ENCODE measurements at regions not wholly inside any gene's neighbourhood (a gene's known extent, or its start where the extent isn't known, plus 50 kb on each side); places are given as distances from the start of the nearest gene placed in this dataset.

DNA sequence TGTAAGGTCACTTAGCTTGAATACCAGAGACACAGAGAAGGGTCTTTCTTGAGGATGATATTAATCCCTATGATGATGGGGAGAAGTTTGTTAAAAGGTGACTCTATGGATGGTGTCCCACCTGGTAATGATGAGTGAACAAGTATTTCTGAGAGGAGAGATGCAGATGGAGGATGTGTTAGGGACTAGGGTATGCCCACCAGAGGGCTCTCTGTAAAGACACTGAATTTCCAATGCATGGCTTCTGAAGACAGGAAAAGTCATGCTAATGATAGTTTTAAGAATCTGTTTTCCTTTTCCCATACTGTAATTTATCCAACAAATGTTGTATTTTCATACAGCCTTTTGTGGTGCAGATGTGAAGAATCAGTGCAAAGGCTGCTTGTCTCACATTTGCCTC, 1250.9 kb upstream of the CELF2 start:
- Histone ChIP-seq H3K4me3 (no peak overlapping the region), H3K9me3 (no peaks in the 10 kb centered on the region), H3K27ac (no peak overlapping the region), H3K4me1 (no peaks in the 10 kb centered on the region), H3K27me3 (no peaks in the 10 kb centered on the region), H3K36me3 (no peaks in the 10 kb centered on the region)
- intact Hi-C loops (cut with DNase I), result no loop called here
- DNase-seq, result no peak
- TF ChIP-seq, protein P1, sequence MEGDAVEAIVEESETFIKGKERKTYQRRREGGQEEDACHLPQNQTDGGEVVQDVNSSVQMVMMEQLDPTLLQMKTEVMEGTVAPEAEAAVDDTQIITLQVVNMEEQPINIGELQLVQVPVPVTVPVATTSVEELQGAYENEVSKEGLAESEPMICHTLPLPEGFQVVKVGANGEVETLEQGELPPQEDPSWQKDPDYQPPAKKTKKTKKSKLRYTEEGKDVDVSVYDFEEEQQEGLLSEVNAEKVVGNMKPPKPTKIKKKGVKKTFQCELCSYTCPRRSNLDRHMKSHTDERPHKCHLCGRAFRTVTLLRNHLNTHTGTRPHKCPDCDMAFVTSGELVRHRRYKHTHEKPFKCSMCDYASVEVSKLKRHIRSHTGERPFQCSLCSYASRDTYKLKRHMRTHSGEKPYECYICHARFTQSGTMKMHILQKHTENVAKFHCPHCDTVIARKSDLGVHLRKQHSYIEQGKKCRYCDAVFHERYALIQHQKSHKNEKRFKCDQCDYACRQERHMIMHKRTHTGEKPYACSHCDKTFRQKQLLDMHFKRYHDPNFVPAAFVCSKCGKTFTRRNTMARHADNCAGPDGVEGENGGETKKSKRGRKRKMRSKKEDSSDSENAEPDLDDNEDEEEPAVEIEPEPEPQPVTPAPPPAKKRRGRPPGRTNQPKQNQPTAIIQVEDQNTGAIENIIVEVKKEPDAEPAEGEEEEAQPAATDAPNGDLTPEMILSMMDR (IDR thresholded peaks at IDR 0.05), result no peak
- no peak for TF ChIP-seq POLR2A (IDR thresholded peaks at IDR 0.05)

DNA sequence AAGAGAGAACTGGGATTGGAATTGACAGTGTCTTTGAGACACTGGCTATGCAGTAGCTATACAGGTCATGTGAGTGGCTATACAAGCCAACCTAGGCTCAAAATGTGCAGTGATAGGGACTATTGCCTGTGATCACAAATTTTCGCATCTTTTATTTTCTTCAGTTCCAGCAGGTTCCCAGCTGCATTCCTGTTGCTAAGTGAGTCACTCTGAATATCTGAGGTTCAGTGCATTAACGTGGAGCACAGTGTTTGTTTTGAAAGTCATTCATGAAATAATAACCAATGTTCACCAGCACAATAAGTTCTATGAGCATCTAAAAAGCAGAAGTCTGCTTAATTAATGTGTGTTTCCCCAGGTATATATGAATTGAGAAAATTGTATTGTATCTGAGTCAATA, 1236.0 kb upstream of the CELF2 start:
- WGBS, 2 donors, result 41 to 62% methylated on average over 2 of the region's 2 CpGs
- H3K36me3 ChIP-seq, result no peaks in the 10 kb centered on the region
- intact Hi-C loops (cut with DNase I), result no loop called here
- no peak for TF ChIP-seq POLR2A (IDR thresholded peaks at IDR 0.05)
- TF ChIP-seq, protein P1 (IDR thresholded peaks at IDR 0.05), result no peak
- no peak for DNase-seq
- no peaks in the 10 kb centered on the region for H3K27me3 ChIP-seq
- no peak overlapping the region for H3K4me3 ChIP-seq
- no peak overlapping the region for H3K27ac ChIP-seq
- no peaks in the 10 kb centered on the region for H3K9me3 ChIP-seq
- H3K4me1 ChIP-seq, result no peaks in the 10 kb centered on the region

DNA sequence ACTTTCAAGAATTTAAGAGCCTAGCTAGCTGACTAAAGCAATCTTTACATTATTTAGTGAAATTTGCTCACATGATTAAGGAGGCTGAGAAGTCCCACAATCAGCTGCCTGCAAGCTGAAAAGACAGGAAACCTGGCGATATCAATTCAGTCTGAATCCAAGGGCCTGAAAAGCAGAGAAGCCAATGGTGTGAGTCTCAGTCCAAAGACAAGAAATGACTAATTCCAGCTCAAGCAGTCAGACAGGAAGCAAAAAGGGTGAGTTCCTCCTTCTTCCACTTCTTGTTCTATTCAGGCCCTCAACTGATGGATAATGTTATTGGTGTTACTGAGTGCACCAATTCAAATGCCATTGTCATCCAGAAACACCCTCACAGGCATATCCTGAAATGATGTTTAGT, 1231.6 kb upstream of the CELF2 start:
- WGBS, 2 donors, result 56 to 75% methylated on average over 1 of the region's 1 CpG
- no peaks in the 10 kb centered on the region for H3K4me1 ChIP-seq
- H3K9me3 ChIP-seq, result no peaks in the 10 kb centered on the region
- no peak overlapping the region for H3K27ac ChIP-seq
- intact Hi-C loops (cut with DNase I), result no loop called here
- H3K4me3 ChIP-seq, result no peak overlapping the region
- DNase-seq, result no peak
- H3K36me3 ChIP-seq, result no peaks in the 10 kb centered on the region
- H3K27me3 ChIP-seq, result no peaks in the 10 kb centered on the region
- TF ChIP-seq, protein P1 (IDR thresholded peaks at IDR 0.05), result no peak
- no peak for TF ChIP-seq POLR2A (IDR thresholded peaks at IDR 0.05)

DNA sequence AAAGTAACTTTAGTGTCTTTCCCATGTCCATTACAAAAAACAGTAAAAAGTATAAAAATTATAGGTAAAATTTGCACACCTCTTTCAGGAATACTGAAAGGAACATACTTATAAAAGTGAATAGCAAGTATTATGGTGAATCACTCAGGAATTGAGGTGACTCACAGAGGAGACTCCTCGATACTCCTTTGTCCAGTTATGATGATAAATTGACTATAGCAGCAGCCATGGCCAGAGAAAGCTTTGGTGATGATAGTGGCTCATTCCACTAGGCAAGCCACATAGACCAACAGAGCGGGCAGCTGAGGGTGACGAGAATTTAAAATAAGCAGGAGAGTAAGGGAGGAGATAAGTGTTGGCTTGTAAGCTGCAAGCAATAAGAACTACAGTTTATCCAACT, 1231.1 kb upstream of the CELF2 start:
- H3K36me3 ChIP-seq, result no peaks in the 10 kb centered on the region
- no peak overlapping the region for H3K4me3 ChIP-seq
- no peaks in the 10 kb centered on the region for H3K4me1 ChIP-seq
- no peak overlapping the region for H3K27ac ChIP-seq
- no peak for TF ChIP-seq POLR2A (IDR thresholded peaks at IDR 0.05)
- TF ChIP-seq, protein P1 (IDR thresholded peaks at IDR 0.05), result no peak
- no peaks in the 10 kb centered on the region for H3K9me3 ChIP-seq
- intact Hi-C loops (cut with DNase I), result no loop called here
- H3K27me3 ChIP-seq, result no peaks in the 10 kb centered on the region
- no peak for DNase-seq
- 64 to 73% methylated on average over 3 of the region's 3 CpGs for WGBS, 2 donors

DNA sequence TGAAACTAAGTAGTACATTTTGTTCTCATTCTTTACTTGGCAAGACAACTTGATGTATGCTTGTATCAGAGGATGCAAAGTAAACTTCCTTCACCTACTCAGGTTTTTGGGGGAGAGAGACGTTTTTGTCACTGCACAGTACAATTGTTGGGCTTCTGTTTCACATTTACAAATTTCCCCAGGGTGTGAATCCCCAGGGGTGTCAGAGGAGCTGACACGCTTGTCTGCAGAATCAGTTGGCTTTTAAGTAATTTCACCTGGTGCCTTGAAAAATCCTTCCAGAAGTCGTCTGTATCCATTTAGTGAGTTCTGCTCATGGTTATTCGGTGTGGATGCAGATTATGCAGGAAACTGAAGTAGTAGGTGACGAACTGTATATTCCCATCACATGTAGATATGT, 1227.7 kb upstream of the CELF2 start:
- Histone ChIP-seq H3K9me3 (no peaks in the 10 kb centered on the region), H3K4me1 (no peaks in the 10 kb centered on the region), H3K27me3 (no peaks in the 10 kb centered on the region), H3K36me3 (no peaks in the 10 kb centered on the region), H3K4me3 (no peak overlapping the region), H3K27ac (no peak overlapping the region)
- 51 to 63% methylated on average over 4 to 5 of the region's 5 CpGs for WGBS, 2 donors
- no peak for DNase-seq
- intact Hi-C loops (cut with DNase I), result no loop called here
- TF ChIP-seq POLR2A (IDR thresholded peaks at IDR 0.05), result no peak
- TF ChIP-seq, protein P1 (IDR thresholded peaks at IDR 0.05), result no peak

All from esophagus squamous epithelium (tissue), 5 donors.